ENCODE measurements at regions not wholly inside any gene's neighbourhood (a gene's known extent, or its start where the extent isn't known, plus 50 kb on each side); places are given as distances from the start of the nearest gene placed in this dataset.

DNA sequence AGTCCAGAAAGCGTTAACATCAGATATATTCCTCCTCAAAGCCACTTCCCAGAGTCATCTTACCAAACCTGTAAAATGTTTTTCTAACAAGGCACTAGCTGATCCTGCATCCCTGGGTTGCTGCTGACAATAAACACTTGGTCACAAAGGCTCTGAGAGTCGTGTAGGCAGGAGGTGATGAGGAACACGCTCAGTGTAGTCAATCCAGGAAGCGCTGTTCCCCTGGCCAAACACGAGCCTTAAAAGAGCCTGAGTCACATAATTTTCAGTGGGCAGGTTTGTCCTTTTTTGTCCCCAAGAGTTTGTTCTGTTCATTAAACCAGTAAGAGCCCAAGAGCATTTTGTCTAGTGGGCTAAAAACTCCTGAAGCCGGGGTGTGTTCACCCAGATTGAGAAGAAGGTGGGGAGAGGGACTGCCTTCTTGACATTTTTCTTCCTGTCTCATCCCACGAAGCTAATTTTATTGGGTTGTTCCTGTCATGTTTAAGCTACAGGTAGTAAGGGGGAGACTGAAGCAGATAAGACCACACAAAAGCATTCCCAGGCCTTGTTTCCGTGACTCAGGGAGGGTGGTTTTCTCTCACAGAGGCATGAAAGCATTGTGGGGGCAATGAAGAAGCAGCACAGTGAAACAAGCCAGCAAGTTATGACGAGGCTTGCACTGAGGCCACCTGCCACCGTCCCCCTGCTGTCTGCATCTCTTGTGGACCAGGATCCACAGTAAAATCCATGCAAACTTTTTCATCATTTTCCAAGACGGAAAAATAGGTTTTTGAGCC, 73.7 kb downstream of the FOXB1 start:
- TF ChIP-seq, protein P1, sequence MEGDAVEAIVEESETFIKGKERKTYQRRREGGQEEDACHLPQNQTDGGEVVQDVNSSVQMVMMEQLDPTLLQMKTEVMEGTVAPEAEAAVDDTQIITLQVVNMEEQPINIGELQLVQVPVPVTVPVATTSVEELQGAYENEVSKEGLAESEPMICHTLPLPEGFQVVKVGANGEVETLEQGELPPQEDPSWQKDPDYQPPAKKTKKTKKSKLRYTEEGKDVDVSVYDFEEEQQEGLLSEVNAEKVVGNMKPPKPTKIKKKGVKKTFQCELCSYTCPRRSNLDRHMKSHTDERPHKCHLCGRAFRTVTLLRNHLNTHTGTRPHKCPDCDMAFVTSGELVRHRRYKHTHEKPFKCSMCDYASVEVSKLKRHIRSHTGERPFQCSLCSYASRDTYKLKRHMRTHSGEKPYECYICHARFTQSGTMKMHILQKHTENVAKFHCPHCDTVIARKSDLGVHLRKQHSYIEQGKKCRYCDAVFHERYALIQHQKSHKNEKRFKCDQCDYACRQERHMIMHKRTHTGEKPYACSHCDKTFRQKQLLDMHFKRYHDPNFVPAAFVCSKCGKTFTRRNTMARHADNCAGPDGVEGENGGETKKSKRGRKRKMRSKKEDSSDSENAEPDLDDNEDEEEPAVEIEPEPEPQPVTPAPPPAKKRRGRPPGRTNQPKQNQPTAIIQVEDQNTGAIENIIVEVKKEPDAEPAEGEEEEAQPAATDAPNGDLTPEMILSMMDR (IDR thresholded peaks at IDR 0.05 in 4 of 5, conservative IDR thresholded peaks at IDR 0.05 in 1 of 5): no peak
- TF ChIP-seq POLR2A (IDR thresholded peaks at IDR 0.05): no peak
